HL-60 (cell line): ENCODE measurements at regions not wholly inside any gene's neighbourhood (a gene's known extent, or its start where the extent isn't known, plus 50 kb on each side); places are given as distances from the start of the nearest gene placed in this dataset.

Source experiments
- CTCF ChIP-seq: IDR thresholded peaks from one replicate; pipeline ENCODE4 v1.5.1; 2011; ENCODE audit warnings: low read length, control low read depth, inconsistent platforms; ENCODE audit not compliant: insufficient read depth
- GABPA ChIP-seq: IDR thresholded peaks from 2 replicates; pipeline ENCODE4 v1.6.1; 2012; ENCODE audit warnings: low read depth
- POLR2AphosphoS5 ChIP-seq: IDR thresholded peaks from 2 replicates; pipeline ENCODE4 v1.6.1; 2012; ENCODE audit warnings: low read depth
- REST ChIP-seq: IDR thresholded peaks from 2 replicates; pipeline ENCODE4 v1.6.1; 2012; ENCODE audit warnings: low read depth; ENCODE audit not compliant: insufficient replicate concordance

- TF ChIP-seq CTCF (no peak), REST (no peak), POLR2AphosphoS5 (no peak), GABPA (no peak)
Observed at GRCh38 chr1:10940451-10940804, 72.0 kb upstream of the TARDBP start.
